OCI-LY1 (cell line): ENCODE measurements at regions not wholly inside any gene's neighbourhood (a gene's known extent, or its start where the extent isn't known, plus 50 kb on each side); places are given as distances from the start of the nearest gene placed in this dataset.

Source experiments
- CTCF ChIP-seq: fragments of 200-600 bp; sonication (generic), shearing (Covaris generic); IDR thresholded peaks from 2 replicates; pipeline ENCODE4 v1.5.1; 2017; ENCODE audit warnings: mild to moderate bottlenecking, antibody characterized with exemption, low read length, moderate library complexity, mixed read lengths
- EZH2 ChIP-seq: fragments of 200-600 bp; sonication (generic), shearing (Covaris generic); IDR thresholded peaks from 2 replicates; pipeline ENCODE4 v1.8.0; 2017; ENCODE audit warnings: borderline replicate concordance, mixed run types, mild to moderate bottlenecking, antibody characterized with exemption, low read length, moderate library complexity, mixed read lengths

DNA sequence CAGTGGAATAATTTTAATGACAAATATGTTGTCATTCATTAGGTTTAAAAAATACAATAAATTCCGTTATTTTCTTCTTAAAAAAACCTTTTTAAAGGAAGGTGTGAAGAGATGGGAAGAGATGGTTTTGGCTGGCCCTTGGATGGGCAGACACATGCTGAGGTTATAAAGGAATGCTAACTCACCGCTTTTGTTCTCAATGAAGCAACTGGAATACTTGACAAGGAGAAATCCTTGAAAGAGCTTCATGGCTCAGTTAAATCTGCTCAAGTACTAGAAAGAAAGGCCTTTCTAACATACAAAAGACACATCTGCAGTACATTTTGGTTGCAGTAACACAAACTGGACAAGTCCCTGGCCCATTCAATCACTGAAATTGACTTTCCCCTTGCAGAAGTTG, 158.3 kb upstream of the KCNJ16 start:
- TF ChIP-seq EZH2: no peak
- TF ChIP-seq CTCF: no peak
